ENCODE measurements at regions not wholly inside any gene's neighbourhood (a gene's known extent, or its start where the extent isn't known, plus 50 kb on each side); places are given as distances from the start of the nearest gene placed in this dataset.

DNA sequence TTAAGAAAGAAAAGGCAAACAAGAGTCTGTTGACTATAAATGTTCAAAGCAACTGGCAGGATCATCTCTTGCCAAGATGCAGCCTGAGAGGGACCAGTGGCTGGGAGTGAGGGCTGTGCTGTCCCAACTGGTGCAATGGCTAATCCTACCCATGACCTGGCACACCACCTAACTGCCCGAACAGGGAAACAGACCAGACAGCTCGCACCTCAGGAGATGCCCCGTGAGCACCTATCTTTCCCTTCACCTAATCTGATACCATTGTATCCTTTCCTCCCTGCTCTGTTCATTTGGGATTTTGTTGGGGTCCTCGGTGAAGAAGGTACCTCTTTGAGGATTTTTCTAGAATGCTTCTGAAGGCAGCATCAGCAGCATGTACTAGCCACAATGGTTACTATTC lies 206.5 kb upstream of the MAMLD1 start:
- no peak for TF ChIP-seq YY1 (IDR thresholded peaks at IDR 0.05)
- TF ChIP-seq, protein P1, sequence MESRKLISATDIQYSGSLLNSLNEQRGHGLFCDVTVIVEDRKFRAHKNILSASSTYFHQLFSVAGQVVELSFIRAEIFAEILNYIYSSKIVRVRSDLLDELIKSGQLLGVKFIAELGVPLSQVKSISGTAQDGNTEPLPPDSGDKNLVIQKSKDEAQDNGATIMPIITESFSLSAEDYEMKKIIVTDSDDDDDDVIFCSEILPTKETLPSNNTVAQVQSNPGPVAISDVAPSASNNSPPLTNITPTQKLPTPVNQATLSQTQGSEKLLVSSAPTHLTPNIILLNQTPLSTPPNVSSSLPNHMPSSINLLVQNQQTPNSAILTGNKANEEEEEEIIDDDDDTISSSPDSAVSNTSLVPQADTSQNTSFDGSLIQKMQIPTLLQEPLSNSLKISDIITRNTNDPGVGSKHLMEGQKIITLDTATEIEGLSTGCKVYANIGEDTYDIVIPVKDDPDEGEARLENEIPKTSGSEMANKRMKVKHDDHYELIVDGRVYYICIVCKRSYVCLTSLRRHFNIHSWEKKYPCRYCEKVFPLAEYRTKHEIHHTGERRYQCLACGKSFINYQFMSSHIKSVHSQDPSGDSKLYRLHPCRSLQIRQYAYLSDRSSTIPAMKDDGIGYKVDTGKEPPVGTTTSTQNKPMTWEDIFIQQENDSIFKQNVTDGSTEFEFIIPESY (IDR thresholded peaks at IDR 0.05) = no peak
- no peak for TF ChIP-seq RXRA (IDR thresholded peaks at IDR 0.05)
- no peak for TF ChIP-seq GABPA (IDR thresholded peaks at IDR 0.05 in 1 of 2, conservative IDR thresholded peaks at IDR 0.05 in 1 of 2)
- TF ChIP-seq, protein P2, sequence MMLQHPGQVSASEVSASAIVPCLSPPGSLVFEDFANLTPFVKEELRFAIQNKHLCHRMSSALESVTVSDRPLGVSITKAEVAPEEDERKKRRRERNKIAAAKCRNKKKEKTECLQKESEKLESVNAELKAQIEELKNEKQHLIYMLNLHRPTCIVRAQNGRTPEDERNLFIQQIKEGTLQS (IDR thresholded peaks at IDR 0.05) = no peak
- no peak for TF ChIP-seq JUND (IDR thresholded peaks at IDR 0.05)
- no peak for TF ChIP-seq SP1 (IDR thresholded peaks at IDR 0.05)
- TF ChIP-seq, protein P3, sequence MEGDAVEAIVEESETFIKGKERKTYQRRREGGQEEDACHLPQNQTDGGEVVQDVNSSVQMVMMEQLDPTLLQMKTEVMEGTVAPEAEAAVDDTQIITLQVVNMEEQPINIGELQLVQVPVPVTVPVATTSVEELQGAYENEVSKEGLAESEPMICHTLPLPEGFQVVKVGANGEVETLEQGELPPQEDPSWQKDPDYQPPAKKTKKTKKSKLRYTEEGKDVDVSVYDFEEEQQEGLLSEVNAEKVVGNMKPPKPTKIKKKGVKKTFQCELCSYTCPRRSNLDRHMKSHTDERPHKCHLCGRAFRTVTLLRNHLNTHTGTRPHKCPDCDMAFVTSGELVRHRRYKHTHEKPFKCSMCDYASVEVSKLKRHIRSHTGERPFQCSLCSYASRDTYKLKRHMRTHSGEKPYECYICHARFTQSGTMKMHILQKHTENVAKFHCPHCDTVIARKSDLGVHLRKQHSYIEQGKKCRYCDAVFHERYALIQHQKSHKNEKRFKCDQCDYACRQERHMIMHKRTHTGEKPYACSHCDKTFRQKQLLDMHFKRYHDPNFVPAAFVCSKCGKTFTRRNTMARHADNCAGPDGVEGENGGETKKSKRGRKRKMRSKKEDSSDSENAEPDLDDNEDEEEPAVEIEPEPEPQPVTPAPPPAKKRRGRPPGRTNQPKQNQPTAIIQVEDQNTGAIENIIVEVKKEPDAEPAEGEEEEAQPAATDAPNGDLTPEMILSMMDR (IDR thresholded peaks at IDR 0.05; ENCODE audit: low read depth, low read length, missing input control) = no peak
- no peak for TF ChIP-seq HNF4A (conservative IDR thresholded peaks at IDR 0.05)
- TF ChIP-seq FOXA1 (IDR thresholded peaks at IDR 0.05) = no peak
- no peak for TF ChIP-seq NR2F2 (IDR thresholded peaks at IDR 0.05)
- TF ChIP-seq HNF4G (IDR thresholded peaks at IDR 0.05) = no peak
- TF ChIP-seq RAD21 (IDR thresholded peaks at IDR 0.05) = no peak
- TF ChIP-seq, protein P4, sequence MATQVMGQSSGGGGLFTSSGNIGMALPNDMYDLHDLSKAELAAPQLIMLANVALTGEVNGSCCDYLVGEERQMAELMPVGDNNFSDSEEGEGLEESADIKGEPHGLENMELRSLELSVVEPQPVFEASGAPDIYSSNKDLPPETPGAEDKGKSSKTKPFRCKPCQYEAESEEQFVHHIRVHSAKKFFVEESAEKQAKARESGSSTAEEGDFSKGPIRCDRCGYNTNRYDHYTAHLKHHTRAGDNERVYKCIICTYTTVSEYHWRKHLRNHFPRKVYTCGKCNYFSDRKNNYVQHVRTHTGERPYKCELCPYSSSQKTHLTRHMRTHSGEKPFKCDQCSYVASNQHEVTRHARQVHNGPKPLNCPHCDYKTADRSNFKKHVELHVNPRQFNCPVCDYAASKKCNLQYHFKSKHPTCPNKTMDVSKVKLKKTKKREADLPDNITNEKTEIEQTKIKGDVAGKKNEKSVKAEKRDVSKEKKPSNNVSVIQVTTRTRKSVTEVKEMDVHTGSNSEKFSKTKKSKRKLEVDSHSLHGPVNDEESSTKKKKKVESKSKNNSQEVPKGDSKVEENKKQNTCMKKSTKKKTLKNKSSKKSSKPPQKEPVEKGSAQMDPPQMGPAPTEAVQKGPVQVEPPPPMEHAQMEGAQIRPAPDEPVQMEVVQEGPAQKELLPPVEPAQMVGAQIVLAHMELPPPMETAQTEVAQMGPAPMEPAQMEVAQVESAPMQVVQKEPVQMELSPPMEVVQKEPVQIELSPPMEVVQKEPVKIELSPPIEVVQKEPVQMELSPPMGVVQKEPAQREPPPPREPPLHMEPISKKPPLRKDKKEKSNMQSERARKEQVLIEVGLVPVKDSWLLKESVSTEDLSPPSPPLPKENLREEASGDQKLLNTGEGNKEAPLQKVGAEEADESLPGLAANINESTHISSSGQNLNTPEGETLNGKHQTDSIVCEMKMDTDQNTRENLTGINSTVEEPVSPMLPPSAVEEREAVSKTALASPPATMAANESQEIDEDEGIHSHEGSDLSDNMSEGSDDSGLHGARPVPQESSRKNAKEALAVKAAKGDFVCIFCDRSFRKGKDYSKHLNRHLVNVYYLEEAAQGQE (IDR thresholded peaks at IDR 0.05) = no peak
- TF ChIP-seq FOXA2 (IDR thresholded peaks at IDR 0.05) = no peak
- Histone ChIP-seq H3K27me3 (ENCODE audit: control insufficient read depth in 4 of 4, insufficient read depth in 4 of 4, low read length in 3 of 4) (no peaks in the 10 kb centered on the region), H3K4me1 (ENCODE audit: control insufficient read depth in 4 of 4, insufficient read depth in 4 of 4, low read length in 3 of 4) (no peaks in the 10 kb centered on the region), H3K36me3 (ENCODE audit: control insufficient read depth in 4 of 4, insufficient read depth in 3 of 4, low read depth in 1 of 4, low read length in 3 of 4) (no peaks in the 10 kb centered on the region), H3K9me3 (ENCODE audit: control insufficient read depth in 4 of 4, low read length in 3 of 4) (no peaks in the 10 kb centered on the region), H3K27ac (ENCODE audit: low read depth in 1 of 2, low read length in 2 of 2) (no peak overlapping the region), H3K9ac (ENCODE audit: low read depth in 1 of 2, low read length in 2 of 2) (no peak overlapping the region), H3K4me3 (ENCODE audit: low read depth in 1 of 3, low read length in 3 of 3) (no peak overlapping the region)
- DNase-seq (ENCODE audit: low spot score) = no peak
- WGBS = 89% methylated on average over 4 of the region's 4 CpGs

DNA sequence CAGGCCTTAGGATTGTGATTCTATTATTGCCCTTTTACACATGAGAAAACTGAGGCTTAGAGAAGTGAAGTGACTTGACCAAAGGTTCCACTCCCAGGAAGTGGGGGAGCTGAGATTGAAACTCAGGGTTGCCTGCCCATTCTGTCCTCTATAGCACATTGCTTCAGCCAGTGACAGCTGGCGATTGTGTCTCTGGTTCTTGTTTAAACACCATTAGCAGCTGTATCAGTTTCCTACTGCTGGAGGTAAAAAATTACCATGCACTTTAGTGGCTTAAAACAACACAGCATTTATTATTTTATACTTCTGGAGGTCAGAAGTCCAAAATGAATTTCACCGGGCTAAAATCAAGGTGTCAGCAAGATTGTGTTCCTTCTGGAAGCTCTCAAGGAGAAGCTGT lies 205.8 kb upstream of the MAMLD1 start:
- WGBS = 69% methylated on average over 2 of the region's 2 CpGs
- no peaks in the 10 kb centered on the region for H3K27me3 ChIP-seq (ENCODE audit: control insufficient read depth in 4 of 4, insufficient read depth in 4 of 4, low read length in 3 of 4)
- no peak for TF ChIP-seq RAD21 (IDR thresholded peaks at IDR 0.05)
- TF ChIP-seq GABPA (IDR thresholded peaks at IDR 0.05 in 1 of 2, conservative IDR thresholded peaks at IDR 0.05 in 1 of 2) = no peak
- TF ChIP-seq, protein P1 (IDR thresholded peaks at IDR 0.05) = no peak
- H3K9ac ChIP-seq (ENCODE audit: low read depth in 1 of 2, low read length in 2 of 2) = no peak overlapping the region
- no peak overlapping the region for H3K27ac ChIP-seq (ENCODE audit: low read depth in 1 of 2, low read length in 2 of 2)
- no peaks in the 10 kb centered on the region for H3K9me3 ChIP-seq (ENCODE audit: control insufficient read depth in 4 of 4, low read length in 3 of 4)
- no peaks in the 10 kb centered on the region for H3K36me3 ChIP-seq (ENCODE audit: control insufficient read depth in 4 of 4, insufficient read depth in 3 of 4, low read depth in 1 of 4, low read length in 3 of 4)
- no peak for DNase-seq (ENCODE audit: low spot score)
- no peaks in the 10 kb centered on the region for H3K4me1 ChIP-seq (ENCODE audit: control insufficient read depth in 4 of 4, insufficient read depth in 4 of 4, low read length in 3 of 4)
- H3K4me3 ChIP-seq (ENCODE audit: low read depth in 1 of 3, low read length in 3 of 3) = no peak overlapping the region
